ENCODE measurements at regions not wholly inside any gene's neighbourhood (a gene's known extent, or its start where the extent isn't known, plus 50 kb on each side); places are given as distances from the start of the nearest gene placed in this dataset.

DNA sequence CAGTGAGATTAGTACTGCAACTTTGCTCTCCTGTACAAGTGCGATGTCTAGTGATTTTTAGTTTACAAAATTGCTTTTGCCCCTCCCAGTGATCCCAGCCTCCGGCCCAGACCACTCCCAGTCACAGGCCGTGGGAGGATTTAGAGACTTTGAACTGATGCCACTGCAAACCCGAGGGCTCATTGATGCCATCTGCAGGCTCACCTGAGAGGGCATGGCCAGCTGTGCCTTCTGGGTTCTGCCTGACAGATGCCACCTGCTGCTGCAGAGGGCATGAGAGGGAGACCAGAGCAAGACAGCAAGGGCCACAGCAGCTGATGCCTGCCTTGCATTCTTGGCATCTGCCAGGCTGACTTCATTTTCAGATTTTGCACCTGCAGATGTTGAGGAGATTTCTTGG is 593.8 kb downstream of the CDK5RAP2 start:
- peak; percentile 46 for DNase-seq

DNA sequence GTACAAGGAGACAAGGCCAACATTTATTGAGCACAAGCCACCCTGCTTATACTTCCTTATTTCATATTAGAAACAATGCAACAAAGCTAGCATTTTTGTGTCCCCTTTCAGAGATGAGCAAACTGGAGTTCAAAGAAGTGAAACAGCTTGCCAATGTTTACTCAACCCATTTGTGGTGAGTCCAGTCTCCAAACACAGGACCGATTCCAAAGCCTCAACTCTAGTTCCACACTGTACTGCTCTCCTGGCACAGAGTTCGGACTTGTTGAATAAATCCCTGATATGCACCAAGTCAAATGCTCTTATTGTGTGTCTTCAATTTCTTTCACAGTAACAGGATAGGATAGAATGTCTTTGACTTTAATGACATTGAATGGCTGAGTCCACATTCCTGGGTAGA is 604.8 kb upstream of the BRINP1 start:
- no peak for DNase-seq

- DNase-seq: peak; percentile 42
Measured at GRCh38 chr9:119968836-119969707, 599.8 kb upstream of the BRINP1 start.

DNA sequence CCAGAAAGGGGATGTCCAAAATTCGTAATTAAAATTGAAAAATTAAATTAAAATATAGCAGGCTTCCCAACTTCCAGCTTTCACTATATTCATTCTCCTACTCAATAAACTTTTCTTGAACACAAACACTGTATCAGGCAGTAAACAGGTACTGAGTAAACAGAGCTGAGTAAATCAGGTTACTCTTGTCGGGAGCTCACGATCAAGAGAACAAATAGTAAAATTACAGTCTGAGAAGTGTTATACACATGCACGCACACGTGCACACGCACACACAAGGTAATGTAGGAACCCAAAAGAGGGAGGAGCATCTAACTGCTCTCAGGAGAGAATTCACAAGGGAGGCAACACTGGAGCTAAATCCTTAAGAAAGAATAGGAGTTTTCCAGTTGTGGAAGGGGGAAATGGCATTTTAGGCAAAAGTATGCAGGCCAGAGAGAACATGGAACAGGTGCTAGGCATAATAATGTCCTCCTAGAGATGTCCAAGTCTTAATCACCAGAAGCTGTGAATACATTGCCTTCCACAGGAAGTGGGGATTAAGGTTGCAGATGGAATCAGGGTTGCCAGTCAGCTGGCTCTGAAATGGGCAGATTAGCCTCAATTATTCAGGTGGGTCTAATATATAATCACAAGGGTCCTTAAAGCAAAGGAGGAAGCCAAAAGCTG is 598.8 kb upstream of the BRINP1 start:
- no peak for DNase-seq

GRCh38 chr9:119963798-119964372 is 594.6 kb upstream of the BRINP1 start:
- DNase-seq: no peak

- no peak for DNase-seq
Measured at GRCh38 chr9:119963258-119963797, 594.1 kb upstream of the BRINP1 start.

- DNase-seq: no peak
Measured at GRCh38 chr9:119961774-119962424, 592.7 kb upstream of the BRINP1 start.

- DNase-seq: no peak
Measured at GRCh38 chr9:119959846-119960545, 590.8 kb upstream of the BRINP1 start.

- no peak for DNase-seq
Measured at GRCh38 chr9:119956111-119956510, 586.9 kb upstream of the BRINP1 start.

DNA sequence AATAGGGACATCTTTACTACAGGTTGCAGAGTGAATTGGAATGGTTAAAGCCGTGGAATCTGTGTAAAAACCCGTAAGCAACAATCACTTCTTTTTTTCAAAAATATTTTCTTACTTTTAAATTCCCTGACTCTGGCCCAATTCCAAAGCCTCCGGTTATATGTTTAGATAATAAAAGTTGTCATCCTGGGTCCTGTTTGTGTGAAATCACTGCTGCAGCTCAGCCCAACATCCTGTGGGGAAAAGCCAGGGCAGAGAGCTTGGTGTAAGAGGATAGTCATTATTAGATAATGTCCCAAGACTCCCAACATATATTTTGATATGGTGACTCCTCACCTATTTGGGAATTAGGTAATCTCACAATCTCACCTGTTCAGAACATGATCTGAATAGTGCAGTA is 586.0 kb upstream of the BRINP1 start:
- no peak for DNase-seq

- no peak for DNase-seq
Measured at GRCh38 chr9:119951591-119951990, 582.4 kb upstream of the BRINP1 start.

DNA sequence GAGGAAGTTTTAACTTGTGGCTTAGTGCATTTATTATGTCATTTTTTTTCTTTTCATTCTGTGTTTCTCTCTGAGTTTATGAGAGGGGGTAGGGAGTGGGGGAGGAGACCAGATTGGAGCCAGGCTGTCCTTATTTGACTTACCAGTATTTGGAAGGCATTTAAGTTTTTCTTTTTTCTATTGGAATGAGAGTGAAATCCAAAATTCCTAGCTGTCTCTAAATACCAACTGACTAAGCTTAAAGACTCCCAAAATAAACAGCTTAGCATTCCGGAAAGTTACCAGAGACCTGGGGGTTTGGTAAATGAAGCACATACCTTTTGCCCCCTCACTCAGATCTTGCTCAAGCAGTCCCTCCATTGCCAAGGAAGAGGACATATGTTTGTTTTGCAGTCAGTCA is 581.9 kb upstream of the BRINP1 start:
- no peak for DNase-seq

GRCh38 chr9:119945686-119946085 is 576.5 kb upstream of the BRINP1 start:
- DNase-seq: no peak

DNA sequence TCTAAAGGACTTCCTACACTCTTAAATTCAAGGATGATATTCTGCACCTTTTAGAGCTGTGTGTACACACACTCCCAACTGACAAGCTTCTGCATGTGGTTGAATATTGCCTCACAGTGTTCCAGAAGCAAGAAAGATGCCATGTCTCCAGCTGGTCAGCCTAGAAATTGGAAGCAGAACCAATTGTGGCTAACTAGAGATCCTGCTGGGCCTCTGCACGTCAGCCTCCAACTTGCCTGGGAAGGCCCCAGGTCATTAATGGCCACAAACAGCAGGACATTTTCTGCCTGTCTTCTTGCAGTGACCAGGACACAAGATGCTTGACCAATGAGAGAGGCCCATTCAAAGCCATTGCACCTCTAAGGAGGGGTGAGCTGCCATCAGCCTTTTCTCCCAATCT is 571.9 kb upstream of the BRINP1 start:
- no peak for DNase-seq

- DNase-seq: peak; percentile 62
Measured at GRCh38 chr9:119938871-119939270, 569.6 kb upstream of the BRINP1 start.

DNA sequence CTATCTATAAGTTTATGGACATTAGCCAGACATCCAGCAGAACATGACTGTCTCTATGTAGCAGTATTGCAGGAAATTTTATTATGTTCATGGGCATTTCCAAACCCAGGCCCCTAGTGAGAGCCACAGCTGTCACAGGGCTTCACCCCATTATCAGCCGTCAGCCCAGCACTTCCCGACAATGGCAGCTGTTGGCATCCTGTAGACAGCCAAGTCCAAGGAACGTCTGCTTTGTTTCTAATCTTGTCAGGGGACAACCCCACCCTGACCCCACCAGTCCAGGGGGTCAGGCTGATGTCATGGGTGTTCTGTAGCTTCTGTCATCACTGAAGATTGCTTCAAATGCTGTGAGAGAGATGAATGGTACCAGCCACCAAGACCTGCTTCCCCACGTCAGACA is 565.3 kb upstream of the BRINP1 start:
- DNase-seq: no peak

GRCh38 chr9:119933191-119933590 is 564.0 kb upstream of the BRINP1 start:
- no peak for DNase-seq

GRCh38 chr9:119924736-119925135 is 555.5 kb upstream of the BRINP1 start:
- DNase-seq: no peak

DNA sequence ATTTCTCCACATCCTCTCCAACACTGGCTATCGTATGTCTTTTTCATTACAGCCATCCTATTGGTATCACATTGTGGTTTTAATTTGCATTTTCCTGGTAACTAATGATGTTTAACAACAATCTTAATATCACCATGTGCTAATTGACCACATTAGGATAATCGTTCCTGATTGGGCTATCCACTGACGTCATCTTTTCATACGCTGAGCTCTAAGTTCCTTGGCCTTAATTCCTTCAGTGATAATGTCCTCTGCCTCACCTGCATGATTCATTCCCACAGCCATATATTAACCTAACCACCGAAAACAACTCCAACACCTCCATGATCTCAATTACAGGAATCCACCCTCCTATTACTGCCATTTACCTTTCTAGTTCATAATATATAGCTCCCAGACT is 547.9 kb upstream of the BRINP1 start:
- DNase-seq: no peak

DNA sequence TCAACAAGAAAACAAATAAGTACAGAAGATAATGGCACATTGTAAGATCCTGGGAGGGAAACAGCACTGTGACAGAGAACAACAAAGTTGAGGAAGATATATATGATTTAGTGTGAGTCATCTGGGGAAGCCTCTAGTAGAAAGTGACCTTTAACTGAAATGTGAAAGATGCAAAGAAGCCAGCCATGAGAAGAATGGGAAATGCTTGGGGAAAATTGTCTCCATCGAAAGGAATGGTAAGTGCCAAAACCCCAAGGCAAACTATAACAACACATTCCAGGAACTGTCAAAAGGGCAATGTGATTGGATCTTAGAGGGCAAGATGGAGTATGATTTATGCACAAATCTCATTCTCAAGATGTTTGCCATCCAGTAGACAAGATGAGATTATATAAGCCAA is 537.8 kb upstream of the BRINP1 start:
- DNase-seq: no peak

GRCh38 chr9:119905724-119906123 is 536.5 kb upstream of the BRINP1 start:
- peak; percentile 24 for DNase-seq

DNA sequence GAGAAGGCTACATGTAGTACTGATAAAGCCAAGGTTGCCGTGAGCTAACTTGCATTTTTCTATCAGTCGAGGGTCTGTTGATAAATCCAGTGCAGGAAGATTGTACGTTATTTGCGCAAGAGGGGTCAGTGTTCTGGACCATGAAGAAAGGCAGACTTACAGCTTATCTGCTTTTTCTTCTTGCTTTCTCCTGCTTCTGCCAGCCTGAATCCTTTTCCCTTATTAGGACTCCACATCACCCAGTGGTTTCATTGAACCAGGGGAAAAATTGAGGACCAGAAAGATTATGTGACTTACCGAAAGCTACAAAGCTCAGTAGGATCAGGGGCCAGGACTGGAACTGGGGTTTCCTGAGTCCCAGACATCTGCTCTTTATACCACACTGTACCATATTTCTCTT is 534.6 kb upstream of the BRINP1 start:
- DNase-seq: no peak

DNA sequence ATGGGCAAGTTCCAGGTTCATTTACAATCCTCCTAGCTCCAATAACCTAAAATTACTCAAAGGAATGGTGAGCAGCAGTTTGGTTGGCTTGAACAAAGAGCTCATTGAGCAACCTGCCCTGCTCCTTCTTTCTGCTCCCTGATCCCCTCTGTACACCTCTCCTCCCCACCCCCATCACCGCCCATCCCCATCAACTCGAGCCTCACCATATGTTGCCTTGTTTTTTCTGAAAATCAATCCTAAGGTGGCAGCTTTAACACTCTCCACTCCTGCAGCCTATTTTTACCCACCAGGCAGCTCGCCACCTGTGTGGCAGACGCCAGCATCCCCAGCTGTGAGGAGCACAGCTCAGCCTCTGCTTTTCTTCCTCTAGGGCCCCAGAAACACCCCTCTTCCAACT is 533.4 kb upstream of the BRINP1 start:
- no peak for DNase-seq
